Stomach (tissue), 8 donors: ENCODE measurements at regions not wholly inside any gene's neighbourhood (a gene's known extent, or its start where the extent isn't known, plus 50 kb on each side); places are given as distances from the start of the nearest gene placed in this dataset.

ENCODE experiments used
- DNase-seq, 2 donors: peaks; one replicate each; pipeline versions ENCODE4 v3.0.0 to v3.0.0-alpha.2; 2013 to 2019
- H3K27ac ChIP-seq, 5 donors: fragments of 200-600 bp in 4 of 5; sonication (generic) in 4 of 5; one replicate each; pipeline ENCODE4 v1.5.1; 2013 to 2019; ENCODE audit warnings: mild to moderate bottlenecking in 1 of 5, moderate library complexity in 1 of 5
- H3K27me3 ChIP-seq, 3 donors: fragments of 200-600 bp; sonication (generic); one replicate each; pipeline ENCODE4 v1.5.1; 2017 to 2019; ENCODE audit warnings: mixed run types in 1 of 3
- H3K36me3 ChIP-seq, 4 donors: fragments of 200-600 bp; sonication (generic); 1 replicate in 3 of 4; 2 replicates in 1 of 4; pipeline ENCODE4 v1.5.1; 2016 to 2019
- H3K4me1 ChIP-seq, 4 donors: fragments of 200-600 bp; sonication (generic); one replicate each; pipeline ENCODE4 v1.5.1; 2016 to 2019
- H3K4me3 ChIP-seq, 4 donors: fragments of 200-600 bp; sonication (generic) in 3 of 4; one replicate each; pipeline ENCODE4 v1.5.1; 2016 to 2019; ENCODE audit warnings: mild to moderate bottlenecking in 1 of 4
- H3K9me3 ChIP-seq, 4 donors: fragments of 200-600 bp; sonication (generic); one replicate each; pipeline ENCODE4 v1.5.1; 2016 to 2019
- EP300 ChIP-seq: sonication (generic); formaldehyde crosslinking; IDR thresholded peaks from one replicate; pipeline ENCODE4 v1.6.1; 2017; ENCODE audit warnings: antibody characterized with exemption
- POLR2A ChIP-seq, 4 donors: fragments of 450-650 bp; IDR thresholded peaks; one replicate each; pipeline ENCODE4 v1.6.1; 2016; ENCODE audit warnings: antibody characterized with exemption in 4 of 4, control low read depth in 2 of 4, mild to moderate bottlenecking in 1 of 4, moderate library complexity in 1 of 4
- POLR2AphosphoS5 ChIP-seq, 3 donors: sonication (generic); formaldehyde crosslinking; IDR thresholded peaks; one replicate each; pipeline ENCODE4 v1.6.1; 2016; ENCODE audit warnings: antibody characterized with exemption in 3 of 3
- WGBS, 5 donors: extraction: QIAGEN DNeasy Blood & Tissue Kit in 3 of 5; methylation state at CpG; one replicate each; pipeline versions ENCODE4 v1.1.5 to v1.1.7; 2013 to 2018; 5-methylcytosine and 5-hydroxymethylcytosine counted together
- intact Hi-C: fragments of 100-400 bp; cut with DNase I; formaldehyde crosslinking; loops from one replicate; pipeline ENCODE4 v1.15.1; 2023; ENCODE audit warnings: low total_unique reads
- TF ChIP-seq, protein P1 (sequence below), 7 experiments: fragments of 450-650 bp in 4 of 7; fragments of 200-600 bp in 3 of 7; sonication (generic) in 3 of 7; IDR thresholded peaks; one replicate each; pipeline ENCODE4 v1.5.1; 2016 to 2019; ENCODE audit warnings: antibody characterized with exemption in 7 of 7, control low read depth in 2 of 7, mild to moderate bottlenecking in 1 of 7
- donor health status: healthy with polysubstance abuse.
- donor health status: Bipolar disorder and iron deficiency.
- donor health status: healthy.

DNA sequence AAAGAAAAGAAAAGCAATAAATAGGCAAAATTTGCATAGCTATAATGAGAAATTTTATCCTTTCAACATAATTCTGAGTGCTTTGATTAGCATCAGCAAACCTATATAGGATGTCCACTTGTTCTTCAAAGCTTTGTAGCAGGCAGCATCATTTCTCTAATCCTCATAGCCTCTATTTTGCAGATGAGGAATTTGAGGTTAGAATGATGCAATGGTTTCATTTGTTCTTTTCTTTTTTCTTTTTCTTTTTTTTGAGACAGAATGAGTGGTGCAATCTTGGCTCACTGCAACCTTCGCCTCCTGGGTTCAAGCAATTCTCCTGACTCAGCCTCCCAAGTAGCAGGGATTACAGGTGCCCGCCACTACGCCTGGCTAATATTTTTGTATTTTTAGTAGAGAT, 594.4 kb downstream of the TOX3 start:
- intact Hi-C loops = no loop called here
- TF ChIP-seq POLR2A (IDR thresholded peaks at IDR 0.05) (no peak), POLR2AphosphoS5 (IDR thresholded peaks at IDR 0.05) (no peak), EP300 (no peak)
- TF ChIP-seq, protein P1, sequence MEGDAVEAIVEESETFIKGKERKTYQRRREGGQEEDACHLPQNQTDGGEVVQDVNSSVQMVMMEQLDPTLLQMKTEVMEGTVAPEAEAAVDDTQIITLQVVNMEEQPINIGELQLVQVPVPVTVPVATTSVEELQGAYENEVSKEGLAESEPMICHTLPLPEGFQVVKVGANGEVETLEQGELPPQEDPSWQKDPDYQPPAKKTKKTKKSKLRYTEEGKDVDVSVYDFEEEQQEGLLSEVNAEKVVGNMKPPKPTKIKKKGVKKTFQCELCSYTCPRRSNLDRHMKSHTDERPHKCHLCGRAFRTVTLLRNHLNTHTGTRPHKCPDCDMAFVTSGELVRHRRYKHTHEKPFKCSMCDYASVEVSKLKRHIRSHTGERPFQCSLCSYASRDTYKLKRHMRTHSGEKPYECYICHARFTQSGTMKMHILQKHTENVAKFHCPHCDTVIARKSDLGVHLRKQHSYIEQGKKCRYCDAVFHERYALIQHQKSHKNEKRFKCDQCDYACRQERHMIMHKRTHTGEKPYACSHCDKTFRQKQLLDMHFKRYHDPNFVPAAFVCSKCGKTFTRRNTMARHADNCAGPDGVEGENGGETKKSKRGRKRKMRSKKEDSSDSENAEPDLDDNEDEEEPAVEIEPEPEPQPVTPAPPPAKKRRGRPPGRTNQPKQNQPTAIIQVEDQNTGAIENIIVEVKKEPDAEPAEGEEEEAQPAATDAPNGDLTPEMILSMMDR (IDR thresholded peaks at IDR 0.05) = no peak
- Histone ChIP-seq H3K9me3 (no peaks in the 10 kb centered on the region), H3K4me3 (no peak overlapping the region), H3K36me3 (no peaks in the 10 kb centered on the region), H3K27ac (no peak overlapping the region), H3K4me1 (peaks cover 0 to 12% (median 2%) of the 10 kb centered on the region in 4 donors), H3K27me3 (no peaks in the 10 kb centered on the region)
- WGBS, 5 donors = 93 to 97% (median 96%) methylated on average over 3 of the region's 3 CpGs
- no peak for DNase-seq

GRCh38 chr16:51951668-51952298, 595.2 kb downstream of the TOX3 start:
- intact Hi-C loops = no loop called here
- no peak for TF ChIP-seq EP300
- no peak for TF ChIP-seq POLR2AphosphoS5 (IDR thresholded peaks at IDR 0.05)
- DNase-seq = peak in 1 of 2 donors; percentile 63
- 60 to 70% (median 66%) methylated on average over 7 of the region's 7 CpGs for WGBS, 5 donors
- no peaks in the 10 kb centered on the region for H3K9me3 ChIP-seq
- H3K4me1 ChIP-seq = peaks cover 0 to 12% (median 2%) of the 10 kb centered on the region in 4 donors
- H3K4me3 ChIP-seq = no peak overlapping the region
- H3K27ac ChIP-seq = no peak overlapping the region
- H3K27me3 ChIP-seq = no peaks in the 10 kb centered on the region
- no peaks in the 10 kb centered on the region for H3K36me3 ChIP-seq

GRCh38 chr16:51950118-51950780, 596.7 kb downstream of the TOX3 start:
- WGBS, 5 donors = 85 to 88% (median 86%) methylated on average over 3 of the region's 3 CpGs

DNA sequence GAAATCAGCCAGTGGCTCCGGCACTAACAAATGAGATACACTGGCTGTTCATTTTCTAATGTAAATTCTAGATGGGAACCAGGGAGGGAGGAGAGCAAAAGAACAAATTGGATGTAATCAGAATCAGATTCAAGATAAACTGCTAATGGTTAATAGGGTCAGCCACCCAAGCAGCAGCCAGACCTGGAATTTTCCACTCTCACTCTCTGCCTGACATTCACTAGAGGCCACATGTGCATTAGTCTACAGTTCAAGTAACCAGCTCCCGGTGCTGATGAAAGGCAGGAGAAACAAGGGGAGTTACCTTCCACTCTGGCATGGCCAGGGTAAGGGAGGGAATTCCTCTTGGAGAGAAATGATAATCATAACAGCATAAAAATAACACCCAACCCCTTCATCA, 597.7 kb downstream of the TOX3 start:
- no peaks in the 10 kb centered on the region for H3K9me3 ChIP-seq
- H3K4me1 ChIP-seq = peaks cover 0 to 12% (median 2%) of the 10 kb centered on the region in 4 donors
- DNase-seq = peak; percentile 23 to 61
- no peaks in the 10 kb centered on the region for H3K36me3 ChIP-seq
- no peaks in the 10 kb centered on the region for H3K27me3 ChIP-seq
- TF ChIP-seq POLR2A (IDR thresholded peaks at IDR 0.05) (no peak), POLR2AphosphoS5 (IDR thresholded peaks at IDR 0.05) (peak in 1 of 3 donors; percentile 8)
- H3K4me3 ChIP-seq = no peak overlapping the region
- intact Hi-C loops = no loop called here
- WGBS, 5 donors = 23 to 44% (median 32%) methylated on average over 2 of the region's 2 CpGs
- H3K27ac ChIP-seq = peak overlapping the region in 2 of 5 donors; percentile 34 to 36

More at GRCh38 chr16:51950118-51950780, 596.7 kb downstream of the TOX3 start:
- TF ChIP-seq, protein P1 (IDR thresholded peaks at IDR 0.05) = no peak
- TF ChIP-seq EP300 (no peak), POLR2AphosphoS5 (IDR thresholded peaks at IDR 0.05) (no peak), POLR2A (IDR thresholded peaks at IDR 0.05) (no peak)
- Histone ChIP-seq H3K4me1 (peaks cover 0 to 12% (median 2%) of the 10 kb centered on the region in 4 donors), H3K27ac (no peak overlapping the region), H3K36me3 (no peaks in the 10 kb centered on the region), H3K9me3 (no peaks in the 10 kb centered on the region), H3K27me3 (no peaks in the 10 kb centered on the region), H3K4me3 (no peak overlapping the region)
- intact Hi-C loops = no loop called here
- no peak for DNase-seq

DNA sequence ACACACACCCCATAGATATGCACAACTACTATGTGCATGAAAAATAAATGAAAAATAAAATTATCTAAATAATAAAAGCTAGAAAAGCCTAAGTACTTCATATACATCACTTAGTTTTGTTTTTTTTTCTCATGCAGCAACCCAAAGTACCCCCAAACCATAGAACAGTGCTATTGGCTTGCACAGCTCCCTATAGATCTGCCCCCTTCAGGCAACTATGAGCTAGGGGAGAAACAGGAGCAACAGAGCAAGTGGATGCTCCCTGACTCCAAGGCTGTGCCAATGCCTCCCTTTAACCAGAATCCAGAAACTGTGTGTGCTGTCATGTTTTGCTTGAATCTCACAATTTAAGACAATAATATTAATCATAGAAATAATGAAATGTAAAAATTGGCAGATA, 605.5 kb downstream of the TOX3 start:
- H3K27me3 ChIP-seq = no peaks in the 10 kb centered on the region
- intact Hi-C loops = no loop called here
- no peak for DNase-seq

More for the DNA sequence above, 605.5 kb downstream of the TOX3 start:
- Histone ChIP-seq H3K4me1 (peaks cover 0 to 7% (median 2%) of the 10 kb centered on the region in 4 donors), H3K36me3 (no peaks in the 10 kb centered on the region), H3K9me3 (no peaks in the 10 kb centered on the region), H3K27ac (no peak overlapping the region), H3K4me3 (no peak overlapping the region)
- TF ChIP-seq POLR2AphosphoS5 (IDR thresholded peaks at IDR 0.05) = no peak
- no peak for TF ChIP-seq POLR2A (IDR thresholded peaks at IDR 0.05)
- TF ChIP-seq, protein P1 (IDR thresholded peaks at IDR 0.05) = no peak
- TF ChIP-seq EP300 = no peak
